Mucosa of stomach (tissue), 1 donor: ENCODE measurements at regions not wholly inside any gene's neighbourhood (a gene's known extent, or its start where the extent isn't known, plus 50 kb on each side); places are given as distances from the start of the nearest gene placed in this dataset.
"Not testable (repeated sequence)": the region's sequence is repeated elsewhere in the genome, so short reads cannot be mapped to it uniquely, and the experiment has no call there.

Experiments used
- H3K27me3 ChIP-seq: one replicate; pipeline ENCODE4 v1.7.0; 2013; ENCODE audit warnings: mild to moderate bottlenecking, low read length; ENCODE audit not compliant: control insufficient read depth, insufficient read depth
- H3K36me3 ChIP-seq: one replicate; pipeline ENCODE4 v1.7.0; 2013; ENCODE audit warnings: low read length; ENCODE audit not compliant: control insufficient read depth, insufficient read depth
- H3K4me1 ChIP-seq: one replicate; pipeline ENCODE4 v1.7.0; 2013; ENCODE audit warnings: mild to moderate bottlenecking, low read length; ENCODE audit not compliant: control insufficient read depth, insufficient read depth
- H3K4me3 ChIP-seq: one replicate; pipeline ENCODE4 v1.7.0; 2013; ENCODE audit warnings: low read length
- H3K9ac ChIP-seq: one replicate; pipeline ENCODE4 v1.7.0; 2013; ENCODE audit warnings: mild to moderate bottlenecking, low read length, moderate library complexity
- H3K9me3 ChIP-seq: one replicate; pipeline ENCODE4 v1.7.0; 2013; ENCODE audit warnings: mild to moderate bottlenecking, low read length, moderate library complexity; ENCODE audit not compliant: control insufficient read depth
- donor health status: Pancreatic carcinoma.

GRCh38 chr6:119799596-119800509 is 450.3 kb upstream of the MAN1A1 start:
- no peak overlapping the region for H3K4me3 ChIP-seq

GRCh38 chr6:119791736-119792135 is 442.2 kb upstream of the MAN1A1 start:
- Histone ChIP-seq H3K9ac (no peak overlapping the region), H3K4me1 (no peaks in the 10 kb centered on the region), H3K27me3 (no peaks in the 10 kb centered on the region), H3K36me3 (no peaks in the 10 kb centered on the region), H3K9me3 (no peaks in the 10 kb centered on the region), H3K4me3 (no peak overlapping the region)

More at GRCh38 chr6:119799596-119800509, 450.3 kb upstream of the MAN1A1 start:
- H3K36me3 ChIP-seq: no peaks in the 10 kb centered on the region
- H3K4me1 ChIP-seq: no peaks in the 10 kb centered on the region
- no peaks in the 10 kb centered on the region for H3K27me3 ChIP-seq
- H3K9ac ChIP-seq: no peak overlapping the region
- no peaks in the 10 kb centered on the region for H3K9me3 ChIP-seq

GRCh38 chr6:119781365-119781764 is 431.8 kb upstream of the MAN1A1 start:
- H3K27me3 ChIP-seq: no peaks in the 10 kb centered on the region
- no peak overlapping the region for H3K9ac ChIP-seq
- no peak overlapping the region for H3K4me3 ChIP-seq
- no peaks in the 10 kb centered on the region for H3K36me3 ChIP-seq
- no peaks in the 10 kb centered on the region for H3K4me1 ChIP-seq
- no peaks in the 10 kb centered on the region for H3K9me3 ChIP-seq

- H3K4me3 ChIP-seq: no peak overlapping the region
- H3K4me1 ChIP-seq: no peaks in the 10 kb centered on the region
- H3K9me3 ChIP-seq: no peaks in the 10 kb centered on the region
- H3K36me3 ChIP-seq: no peaks in the 10 kb centered on the region
- H3K9ac ChIP-seq: no peak overlapping the region
- H3K27me3 ChIP-seq: no peaks in the 10 kb centered on the region
Measured at GRCh38 chr6:119768201-119768600, 418.6 kb upstream of the MAN1A1 start.

DNA sequence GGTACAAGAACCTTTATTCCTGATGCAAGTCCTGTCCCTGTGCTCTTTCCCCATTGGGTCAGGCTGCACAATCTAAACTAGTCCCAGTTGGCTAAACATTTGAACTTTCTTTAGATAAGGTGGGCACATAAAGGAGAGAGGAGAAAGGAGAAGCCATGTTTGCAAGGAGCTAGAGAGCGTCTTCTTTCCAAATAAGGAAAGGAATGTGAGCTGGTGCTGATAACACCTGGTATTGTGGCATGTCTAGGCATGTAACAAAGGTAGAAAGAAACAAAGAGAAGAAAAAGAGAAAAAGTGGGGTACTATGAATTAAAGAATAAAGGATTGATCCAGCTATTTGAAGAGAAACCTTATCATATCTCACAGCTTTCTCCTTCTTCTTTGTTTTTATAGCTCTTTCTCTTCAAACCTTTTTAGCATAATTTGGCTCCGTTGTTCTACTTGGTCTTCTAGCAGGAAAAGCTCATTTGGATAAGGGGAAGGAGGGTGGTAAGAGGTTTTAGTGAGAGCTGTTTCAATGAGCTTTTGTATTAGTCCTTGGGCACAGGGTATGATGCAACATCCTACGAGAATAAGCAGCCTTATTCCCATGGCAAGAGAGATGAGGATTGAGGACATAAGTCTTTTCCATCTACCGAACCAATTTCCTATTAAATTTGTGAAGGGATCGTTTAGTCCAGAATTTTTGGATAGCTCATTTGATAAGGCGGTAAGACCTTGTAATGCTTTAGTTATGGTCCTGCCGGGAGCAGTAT is 415.5 kb upstream of the MAN1A1 start:
- Histone ChIP-seq H3K36me3 (no peaks in the 10 kb centered on the region), H3K9me3 (no peaks in the 10 kb centered on the region), H3K9ac (no peak overlapping the region), H3K4me3 (no peak overlapping the region), H3K27me3 (no peaks in the 10 kb centered on the region), H3K4me1 (no peaks in the 10 kb centered on the region)

DNA sequence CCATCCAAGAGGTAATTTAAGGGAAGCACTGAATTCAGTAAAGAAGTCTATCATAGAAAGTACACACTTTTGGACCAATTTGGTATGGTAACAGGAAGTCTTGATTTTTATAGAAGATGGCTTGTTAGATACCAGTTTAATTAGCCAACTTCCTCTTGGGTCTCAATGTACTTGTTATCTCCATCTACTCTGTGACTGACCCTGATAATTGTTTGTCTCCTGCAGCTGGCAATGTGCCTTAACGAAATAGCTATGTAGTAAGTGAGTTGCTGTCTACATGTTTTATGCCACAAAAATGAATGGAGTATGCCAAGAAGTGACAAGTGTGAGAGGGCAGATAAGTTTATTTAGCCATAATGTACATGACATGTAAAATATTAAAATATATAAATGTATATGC is 410.5 kb upstream of the MAN1A1 start:
- H3K4me1 ChIP-seq: no peaks in the 10 kb centered on the region
- H3K36me3 ChIP-seq: no peaks in the 10 kb centered on the region
- no peak overlapping the region for H3K9ac ChIP-seq
- H3K9me3 ChIP-seq: no peaks in the 10 kb centered on the region
- no peak overlapping the region for H3K4me3 ChIP-seq
- no peaks in the 10 kb centered on the region for H3K27me3 ChIP-seq

DNA sequence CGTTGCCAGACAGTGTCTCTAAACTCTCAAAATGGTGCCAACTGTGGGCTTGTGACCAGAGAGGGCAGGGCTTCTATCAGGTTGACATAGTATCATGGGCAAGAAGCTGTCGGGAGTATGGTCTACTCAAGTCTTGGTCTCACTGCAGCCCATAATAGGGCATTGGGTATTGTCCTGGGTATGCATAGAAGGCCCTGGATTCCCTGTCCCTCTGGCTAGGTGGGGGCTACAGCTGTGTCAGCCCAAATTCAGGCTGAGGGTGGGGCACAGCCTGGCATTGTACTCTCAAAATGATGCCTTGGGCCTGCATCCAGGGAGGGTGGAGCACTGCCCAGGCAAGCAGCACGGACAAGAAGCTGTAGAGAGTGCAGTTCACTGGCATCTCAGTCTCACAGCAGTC is 408.8 kb upstream of the MAN1A1 start:
- no peaks in the 10 kb centered on the region for H3K4me1 ChIP-seq

DNA sequence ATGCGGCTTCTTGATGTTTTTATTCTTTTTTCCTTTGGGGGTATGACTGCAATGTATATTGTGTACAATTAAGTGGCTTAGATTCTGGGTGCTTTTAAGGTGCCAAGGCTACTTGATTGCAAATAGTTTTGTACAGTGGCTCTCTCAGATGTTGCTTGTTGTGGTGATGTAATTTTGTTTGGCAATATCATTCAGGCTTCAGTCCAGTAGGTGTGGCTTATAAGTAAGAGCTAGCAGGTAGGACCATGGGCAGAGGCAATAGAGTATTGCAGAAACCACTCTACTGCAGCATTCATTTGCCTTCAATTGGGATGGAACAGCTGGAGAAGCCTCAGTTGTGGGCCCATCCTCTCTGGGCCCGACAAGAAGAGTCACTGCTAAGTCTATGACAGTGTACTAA is 407.9 kb upstream of the MAN1A1 start:
- H3K27me3 ChIP-seq: no peaks in the 10 kb centered on the region
- no peak overlapping the region for H3K9ac ChIP-seq
- no peak overlapping the region for H3K4me3 ChIP-seq
- H3K36me3 ChIP-seq: no peaks in the 10 kb centered on the region
- no peaks in the 10 kb centered on the region for H3K9me3 ChIP-seq
- H3K4me1 ChIP-seq: no peaks in the 10 kb centered on the region

More for the DNA sequence above, 408.8 kb upstream of the MAN1A1 start:
- Histone ChIP-seq H3K4me3 (no peak overlapping the region), H3K9ac (no peak overlapping the region), H3K36me3 (no peaks in the 10 kb centered on the region), H3K9me3 (no peaks in the 10 kb centered on the region), H3K27me3 (no peaks in the 10 kb centered on the region)

- Histone ChIP-seq H3K9me3 (no peaks in the 10 kb centered on the region), H3K27me3 (no peaks in the 10 kb centered on the region), H3K9ac (no peak overlapping the region), H3K4me3 (no peak overlapping the region), H3K4me1 (no peaks in the 10 kb centered on the region), H3K36me3 (no peaks in the 10 kb centered on the region)
Measured at GRCh38 chr6:119749335-119749734, 399.8 kb upstream of the MAN1A1 start.

DNA sequence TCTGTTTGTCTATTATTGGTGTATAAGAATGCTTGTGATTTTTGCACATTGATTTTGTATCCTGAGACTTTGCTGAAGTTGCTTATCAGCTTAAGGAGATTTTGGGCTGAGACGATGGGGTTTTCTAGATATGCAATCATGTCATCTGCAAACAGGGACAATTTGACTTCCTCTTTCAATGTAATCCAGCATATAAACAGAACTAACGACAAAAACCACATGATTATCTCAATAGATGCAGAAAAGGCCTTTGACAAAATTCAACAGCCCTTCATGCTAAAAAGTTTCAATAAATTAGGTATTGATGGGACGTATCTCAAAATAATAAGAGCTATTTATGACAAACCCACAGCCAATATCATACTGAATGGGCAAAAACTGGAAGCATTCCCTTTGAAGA is 399.0 kb upstream of the MAN1A1 start:
- H3K36me3 ChIP-seq, H3K9ac ChIP-seq, H3K4me3 ChIP-seq, H3K27me3 ChIP-seq, H3K4me1 ChIP-seq, H3K9me3 ChIP-seq: not testable (repeated sequence)

GRCh38 chr6:119742188-119742803 is 392.7 kb upstream of the MAN1A1 start:
- Histone ChIP-seq H3K4me3 (no peak overlapping the region), H3K27me3 (no peaks in the 10 kb centered on the region), H3K4me1 (no peaks in the 10 kb centered on the region), H3K9ac (no peak overlapping the region), H3K36me3 (no peaks in the 10 kb centered on the region), H3K9me3 (no peaks in the 10 kb centered on the region)

DNA sequence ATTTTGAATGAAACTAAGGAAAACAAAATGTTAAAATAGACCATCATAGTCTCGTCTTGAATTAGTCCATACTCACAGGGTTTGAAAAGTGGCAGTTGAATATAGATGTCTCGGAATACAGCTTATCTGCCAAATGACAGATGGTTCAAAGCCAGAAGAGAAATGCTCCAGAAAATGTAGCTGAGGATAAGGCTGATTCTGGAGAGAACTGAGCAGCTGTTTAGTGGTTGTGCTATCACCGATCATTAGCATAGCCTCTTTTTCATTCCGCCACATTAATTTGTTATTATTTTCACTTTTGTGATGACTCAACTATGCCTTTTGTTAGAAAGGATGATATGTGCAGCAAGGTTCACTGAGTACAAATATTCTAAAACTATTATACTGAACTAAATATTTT is 390.2 kb upstream of the MAN1A1 start:
- H3K4me3 ChIP-seq: no peak overlapping the region
- no peaks in the 10 kb centered on the region for H3K36me3 ChIP-seq
- no peaks in the 10 kb centered on the region for H3K4me1 ChIP-seq
- no peaks in the 10 kb centered on the region for H3K9me3 ChIP-seq
- H3K27me3 ChIP-seq: no peaks in the 10 kb centered on the region
- H3K9ac ChIP-seq: no peak overlapping the region
